Loucy (cell line): ENCODE measurements at regions not wholly inside any gene's neighbourhood (a gene's known extent, or its start where the extent isn't known, plus 50 kb on each side); places are given as distances from the start of the nearest gene placed in this dataset.

ENCODE experiments used
- CTCF ChIP-seq: fragments of 200-600 bp; sonication (generic); conservative IDR thresholded peaks from 2 replicates; pipeline ENCODE4 v1.5.1; 2014; ENCODE audit warnings: mild to moderate bottlenecking, antibody characterized with exemption, low read length
- EZH2phosphoT487 ChIP-seq: fragments of 200-600 bp; IDR thresholded peaks from 2 replicates; pipeline ENCODE4 v1.6.1; 2018; ENCODE audit warnings: antibody characterized with exemption, mild to moderate bottlenecking, moderate library complexity, borderline replicate concordance

GRCh38 chr3:180340395-180340794, 261.6 kb upstream of the TTC14 start:
- no peak for TF ChIP-seq CTCF
- TF ChIP-seq EZH2phosphoT487, result no peak
